GM18907 (cell line): ENCODE measurements at regions not wholly inside any gene's neighbourhood (a gene's known extent, or its start where the extent isn't known, plus 50 kb on each side); places are given as distances from the start of the nearest gene placed in this dataset.

ENCODE experiments used
- ATAC-seq: cut with Tn5 transposase; IDR thresholded peaks from one replicate; pipeline ENCODE4 v1.9.1; 2021; ENCODE audit warnings: mild to moderate bottlenecking, moderate library complexity; ENCODE audit not compliant: unreplicated experiment

- ATAC-seq = no peak
These were observed 383.5 kb downstream of the RASEF start for GRCh38 chr9:82679472-82679871.

GRCh38 chr9:82680179-82680935 is 382.6 kb downstream of the RASEF start:
- no peak for ATAC-seq

GRCh38 chr9:82681809-82682208 is 381.1 kb downstream of the RASEF start:
- no peak for ATAC-seq

GRCh38 chr9:82682431-82682830 is 380.5 kb downstream of the RASEF start:
- no peak for ATAC-seq

GRCh38 chr9:82695704-82696103 is 367.2 kb downstream of the RASEF start:
- no peak for ATAC-seq

GRCh38 chr9:82706786-82707185 is 356.2 kb downstream of the RASEF start:
- no peak for ATAC-seq

GRCh38 chr9:82716821-82717220 is 346.1 kb downstream of the RASEF start:
- ATAC-seq = no peak

- no peak for ATAC-seq
These were observed 342.4 kb downstream of the RASEF start for GRCh38 chr9:82720515-82720914.

GRCh38 chr9:82721593-82721992 is 341.3 kb downstream of the RASEF start:
- ATAC-seq = no peak

GRCh38 chr9:82722051-82722450 is 340.9 kb downstream of the RASEF start:
- ATAC-seq = no peak

GRCh38 chr9:82722561-82722960 is 340.4 kb downstream of the RASEF start:
- ATAC-seq = no peak

- ATAC-seq = peak; percentile 69
These were observed 336.3 kb downstream of the RASEF start for GRCh38 chr9:82726424-82727276.

- no peak for ATAC-seq
These were observed 333.8 kb downstream of the RASEF start for GRCh38 chr9:82729141-82729540.

GRCh38 chr9:82729991-82730589 is 332.9 kb downstream of the RASEF start:
- no peak for ATAC-seq

- ATAC-seq = no peak
These were observed 330.0 kb downstream of the RASEF start for GRCh38 chr9:82732928-82733327.

GRCh38 chr9:82736126-82736525 is 326.8 kb downstream of the RASEF start:
- no peak for ATAC-seq

- ATAC-seq = no peak
These were observed 326.2 kb downstream of the RASEF start for GRCh38 chr9:82736701-82737100.

GRCh38 chr9:82745919-82746318 is 317.0 kb downstream of the RASEF start:
- no peak for ATAC-seq

- no peak for ATAC-seq
These were observed 312.5 kb downstream of the RASEF start for GRCh38 chr9:82750411-82750913.

- no peak for ATAC-seq
These were observed 305.0 kb downstream of the RASEF start for GRCh38 chr9:82757924-82758323.

- no peak for ATAC-seq
These were observed 301.9 kb downstream of the RASEF start for GRCh38 chr9:82761027-82761426.

GRCh38 chr9:82761956-82762355 is 301.0 kb downstream of the RASEF start:
- ATAC-seq = no peak
